HEK293T (cell line): ENCODE measurements at regions not wholly inside any gene's neighbourhood (a gene's known extent, or its start where the extent isn't known, plus 50 kb on each side); places are given as distances from the start of the nearest gene placed in this dataset.

Experiments
- CTCF ChIA-PET: fragments of 350-600 bp; formaldehyde crosslinking; extraction: SDS; loops from one replicate; lab custom pipeline; 2021; ENCODE audit warnings: antibody characterized with exemption, inconsistent platforms; lab: Yijun Ruan, JAX
- POLR2A ChIA-PET: fragments of 350-600 bp; formaldehyde crosslinking; extraction: SDS; loops from one replicate; lab custom pipeline; 2020; ENCODE audit warnings: antibody characterized with exemption, inconsistent platforms; lab: Yijun Ruan, JAX
- DNase-seq: peaks from one replicate; pipeline ENCODE4 v3.0.0; 2012; ENCODE audit warnings: mixed read lengths; ENCODE audit errors: extremely low spot score
- ARNT ChIP-seq: fragments of 450-650 bp; IDR thresholded peaks from 2 replicates; pipeline ENCODE4 v1.6.1; 2017; ENCODE audit warnings: mild to moderate bottlenecking
- BHLHE40 ChIP-seq: fragments of 450-650 bp; IDR thresholded peaks from 2 replicates; pipeline ENCODE4 v1.6.1; 2016; ENCODE audit warnings: mild to moderate bottlenecking, moderate library complexity, borderline replicate concordance
- CTBP1 ChIP-seq: fragments of 450-650 bp; IDR thresholded peaks from 2 replicates; pipeline ENCODE4 v1.6.1; 2016; ENCODE audit warnings: borderline replicate concordance
- ELF4 ChIP-seq: fragments of 450-650 bp; IDR thresholded peaks from 2 replicates; pipeline ENCODE4 v1.6.1; 2017; ENCODE audit warnings: antibody characterized with exemption
- FOXA1 ChIP-seq: fragments of 450-650 bp; IDR thresholded peaks from 2 replicates; pipeline ENCODE4 v1.6.1; 2016; ENCODE audit warnings: mild to moderate bottlenecking
- FOXK2 ChIP-seq: fragments of 450-650 bp; IDR thresholded peaks from 2 replicates; pipeline ENCODE4 v1.6.1; 2016; ENCODE audit warnings: mild to moderate bottlenecking
- FOXM1 ChIP-seq: fragments of 450-650 bp; IDR thresholded peaks from 2 replicates; pipeline ENCODE4 v1.6.1; 2017; ENCODE audit warnings: mild to moderate bottlenecking, borderline replicate concordance
- HDGF ChIP-seq: fragments of 450-650 bp; IDR thresholded peaks from 2 replicates; pipeline ENCODE4 v1.6.1; 2017; ENCODE audit warnings: antibody characterized with exemption, borderline replicate concordance
- L3MBTL2 ChIP-seq: fragments of 450-650 bp; conservative IDR thresholded peaks from 2 replicates; pipeline ENCODE4 v1.6.1; 2016; ENCODE audit warnings: mild to moderate bottlenecking
- LEF1 ChIP-seq: fragments of 450-650 bp; IDR thresholded peaks from 2 replicates; pipeline ENCODE4 v1.6.1; 2017; ENCODE audit warnings: mild to moderate bottlenecking, borderline replicate concordance
- NFRKB ChIP-seq: fragments of 450-650 bp; IDR thresholded peaks from 2 replicates; pipeline ENCODE4 v1.6.1; 2016; ENCODE audit warnings: mild to moderate bottlenecking, moderate library complexity
- SP1 ChIP-seq: fragments of 450-650 bp; IDR thresholded peaks from 2 replicates; pipeline ENCODE4 v1.6.1; 2017
- SUZ12 ChIP-seq: fragments of 450-650 bp; IDR thresholded peaks from 2 replicates; pipeline ENCODE4 v1.6.1; 2016; ENCODE audit warnings: mild to moderate bottlenecking
- TARDBP ChIP-seq: fragments of 450-650 bp; IDR thresholded peaks from 2 replicates; pipeline ENCODE4 v1.6.1; 2016
- ZNF384 ChIP-seq: fragments of 450-650 bp; IDR thresholded peaks from 2 replicates; pipeline ENCODE4 v1.6.1; 2016
- TF ChIP-seq, protein P1 (sequence below): fragments of 450-650 bp; IDR thresholded peaks from 2 replicates; pipeline ENCODE4 v1.6.1; 2016

DNA sequence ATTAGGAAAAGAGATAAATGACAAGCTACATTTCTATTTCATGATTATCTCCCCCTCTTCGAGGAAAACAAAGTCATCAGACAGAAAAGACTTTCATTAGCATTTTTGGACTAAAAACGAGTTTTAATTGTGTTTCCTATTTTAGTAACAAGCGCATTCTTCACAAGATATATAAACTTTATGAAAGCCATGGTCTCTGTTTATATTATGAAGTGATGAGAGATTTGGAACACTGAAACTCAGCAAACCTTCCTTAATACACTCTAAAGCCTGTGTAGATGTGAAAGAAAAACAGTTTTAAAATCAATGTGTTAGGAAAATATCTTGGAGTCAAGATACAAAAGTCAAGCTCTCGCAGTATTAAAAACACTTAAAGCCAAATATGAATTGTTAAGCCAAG lies 539.1 kb downstream of the LRFN5 start:
- ChIA-PET POLR2A (no interaction called here), CTCF (no interaction called here)
- TF ChIP-seq ARNT (no peak), NFRKB (no peak), BHLHE40 (no peak), LEF1 (no peak), FOXA1 (no peak), TARDBP (no peak), L3MBTL2 (no peak), SUZ12 (no peak), FOXK2 (no peak), CTBP1 (no peak), HDGF (no peak), ZNF384 (no peak), SP1 (no peak)
- TF ChIP-seq, protein P1, sequence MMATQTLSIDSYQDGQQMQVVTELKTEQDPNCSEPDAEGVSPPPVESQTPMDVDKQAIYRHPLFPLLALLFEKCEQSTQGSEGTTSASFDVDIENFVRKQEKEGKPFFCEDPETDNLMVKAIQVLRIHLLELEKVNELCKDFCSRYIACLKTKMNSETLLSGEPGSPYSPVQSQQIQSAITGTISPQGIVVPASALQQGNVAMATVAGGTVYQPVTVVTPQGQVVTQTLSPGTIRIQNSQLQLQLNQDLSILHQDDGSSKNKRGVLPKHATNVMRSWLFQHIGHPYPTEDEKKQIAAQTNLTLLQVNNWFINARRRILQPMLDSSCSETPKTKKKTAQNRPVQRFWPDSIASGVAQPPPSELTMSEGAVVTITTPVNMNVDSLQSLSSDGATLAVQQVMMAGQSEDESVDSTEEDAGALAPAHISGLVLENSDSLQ, result no peak

DNA sequence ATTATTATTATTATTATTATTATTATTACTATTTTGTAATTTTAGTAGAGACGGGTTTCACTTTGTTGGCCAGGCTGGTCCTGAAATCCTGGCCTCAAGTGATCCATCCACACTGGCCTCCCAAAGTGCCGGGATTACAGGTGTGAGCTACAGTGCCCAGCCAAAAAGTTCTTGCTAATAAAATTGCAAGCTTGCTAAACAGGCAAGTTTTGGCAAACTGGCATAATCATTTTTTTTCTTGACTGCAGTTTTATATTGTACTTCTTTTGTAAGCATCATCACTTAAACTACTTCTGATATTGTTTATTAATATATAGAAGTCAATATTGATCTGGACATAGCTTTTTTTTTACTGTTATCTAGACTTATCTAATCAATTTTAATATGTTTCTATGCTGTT lies 536.4 kb downstream of the LRFN5 start:
- DNase-seq, result no peak
- ChIA-PET CTCF (no interaction called here), POLR2A (no interaction called here)
- TF ChIP-seq SUZ12 (no peak), FOXA1 (no peak), ARNT (no peak), NFRKB (no peak), SP1 (no peak), FOXM1 (no peak), L3MBTL2 (no peak), HDGF (no peak), TARDBP (no peak), ELF4 (no peak), ZNF384 (no peak), BHLHE40 (no peak), CTBP1 (no peak), FOXK2 (no peak), LEF1 (no peak)
- TF ChIP-seq, protein P1, result no peak

More for the DNA sequence above, 539.1 kb downstream of the LRFN5 start:
- no peak for DNase-seq

DNA sequence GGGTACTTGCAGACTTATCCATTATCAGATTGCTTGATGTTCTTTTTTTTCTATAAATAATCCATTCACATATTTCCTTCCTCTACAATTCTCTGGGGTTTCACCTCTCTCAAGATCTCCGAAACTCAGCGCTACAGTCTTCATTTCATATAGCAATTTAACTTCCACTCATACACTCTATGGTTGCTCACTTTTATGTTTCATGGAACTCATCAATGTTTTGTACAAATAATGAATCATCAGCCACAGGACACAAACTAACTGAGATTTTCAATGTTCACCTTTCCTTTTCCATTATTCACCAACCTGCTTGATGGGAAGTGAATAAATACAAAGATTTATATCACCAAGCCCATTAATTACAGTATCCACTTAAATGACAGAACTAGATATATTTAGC lies 534.7 kb downstream of the LRFN5 start:
- TF ChIP-seq L3MBTL2, result no peak
- TF ChIP-seq NFRKB, result no peak
- no peak for TF ChIP-seq FOXA1
- TF ChIP-seq ZNF384, result no peak
- no peak for TF ChIP-seq ARNT
- no peak for TF ChIP-seq FOXM1
- TF ChIP-seq SUZ12, result no peak
- ChIA-PET POLR2A (no interaction called here), CTCF (no interaction called here)
- no peak for DNase-seq

DNA sequence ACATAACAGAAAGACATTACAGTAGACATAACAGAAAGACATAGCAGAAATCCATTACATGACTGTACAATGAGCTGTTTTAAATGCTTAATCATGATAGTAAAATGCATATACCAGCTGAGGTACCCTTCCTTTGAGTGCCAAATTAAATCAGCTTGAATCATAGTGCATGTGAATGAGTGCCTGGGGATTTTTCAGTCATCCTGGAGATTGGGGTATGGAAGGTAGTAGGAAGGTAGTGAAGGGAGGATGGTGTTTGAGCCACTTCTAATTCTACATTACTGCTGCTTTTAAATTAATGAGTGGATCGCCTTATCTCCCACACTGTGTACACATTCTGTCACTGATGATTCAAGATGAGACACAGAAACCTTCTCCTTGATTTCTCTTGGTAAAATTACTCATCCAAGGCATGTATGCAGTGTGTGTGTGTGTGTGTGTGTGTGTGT lies 534.2 kb downstream of the LRFN5 start:
- DNase-seq, result no peak
- POLR2A ChIA-PET, result no interaction called here
- no peak for TF ChIP-seq ARNT
- no peak for TF ChIP-seq TARDBP
- no peak for TF ChIP-seq FOXK2
- no peak for TF ChIP-seq CTBP1
- TF ChIP-seq SUZ12, result no peak
- TF ChIP-seq, protein P1, result no peak
- no peak for TF ChIP-seq SP1
- TF ChIP-seq L3MBTL2, result no peak
- no peak for TF ChIP-seq NFRKB
- no peak for TF ChIP-seq BHLHE40
- no peak for TF ChIP-seq FOXA1
- no peak for TF ChIP-seq HDGF
- TF ChIP-seq LEF1, result no peak
- no peak for TF ChIP-seq FOXM1
- TF ChIP-seq ELF4, result no peak
- CTCF ChIA-PET, result no interaction called here

DNA sequence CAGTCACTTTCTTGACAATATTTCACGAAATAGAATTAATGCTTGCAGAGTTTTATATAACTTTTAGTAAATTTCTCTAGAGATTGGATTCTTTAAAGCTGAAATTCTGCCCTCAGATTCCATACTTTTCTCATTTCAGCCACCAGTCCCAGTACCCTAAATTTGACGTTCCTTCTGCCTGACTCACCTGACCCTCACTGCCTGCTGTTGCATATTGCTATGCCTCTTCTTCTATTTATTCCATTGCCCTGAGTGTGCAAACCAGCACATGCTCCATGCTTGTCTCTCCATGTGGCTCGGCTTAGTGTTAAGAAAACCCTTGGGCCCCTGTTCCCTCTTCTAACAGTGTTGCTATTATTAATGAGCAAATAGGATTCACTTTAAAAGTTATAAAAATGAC lies 533.3 kb downstream of the LRFN5 start:
- CTCF ChIA-PET, result no interaction called here
- TF ChIP-seq SP1 (no peak), SUZ12 (no peak), BHLHE40 (no peak), ZNF384 (no peak), FOXM1 (no peak), FOXK2 (no peak), ELF4 (no peak), TARDBP (no peak), LEF1 (no peak)
- no peak for DNase-seq
- POLR2A ChIA-PET, result no interaction called here

DNA sequence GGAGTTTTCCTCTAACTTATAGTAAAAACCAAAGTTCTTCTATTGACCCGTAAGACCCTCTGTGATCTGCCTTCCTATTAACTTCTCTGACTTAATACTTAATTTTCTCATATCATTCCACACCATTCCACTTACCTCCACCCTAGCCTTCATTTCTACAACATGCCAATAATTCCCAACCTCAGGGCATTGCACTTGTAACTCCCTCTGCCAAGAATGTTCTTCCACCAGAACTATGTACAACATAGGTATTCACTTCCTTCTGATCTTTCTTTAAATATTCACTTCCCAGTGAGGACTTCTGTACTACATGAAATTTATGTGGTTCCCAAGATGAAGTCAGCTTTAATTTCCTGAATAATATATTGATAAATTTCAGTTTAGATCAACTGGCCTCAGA lies 531.7 kb downstream of the LRFN5 start:
- ChIA-PET POLR2A (no interaction called here), CTCF (no interaction called here)
- TF ChIP-seq TARDBP (no peak), L3MBTL2 (no peak), NFRKB (no peak)
- no peak for DNase-seq

DNA sequence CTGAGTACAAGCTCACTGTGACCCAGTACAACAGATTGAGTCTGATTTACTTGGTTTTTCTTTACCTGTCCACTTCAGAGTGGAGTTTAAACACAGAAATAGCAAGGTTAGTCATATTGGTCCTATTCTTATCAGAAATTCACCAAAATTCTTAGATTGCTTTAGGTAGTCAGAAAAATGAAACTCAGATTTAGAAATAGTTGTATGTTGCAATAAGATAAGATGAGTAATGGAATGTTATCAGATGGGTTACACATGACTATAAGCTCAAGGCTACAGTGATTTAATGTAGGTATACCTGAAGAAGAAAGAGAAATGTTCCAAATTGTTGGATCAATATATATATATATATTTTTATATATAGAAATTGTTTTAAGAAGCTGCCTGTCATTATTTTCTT lies 524.1 kb downstream of the LRFN5 start:
- TF ChIP-seq L3MBTL2, result no peak
- TF ChIP-seq TARDBP, result no peak
- no peak for TF ChIP-seq FOXK2
- DNase-seq, result no peak
- ChIA-PET CTCF (no interaction called here), POLR2A (no interaction called here)
